RKO (cell line): ENCODE measurements at regions not wholly inside any gene's neighbourhood (a gene's known extent, or its start where the extent isn't known, plus 50 kb on each side); places are given as distances from the start of the nearest gene placed in this dataset.

ENCODE experiments used
- DNase-seq: peaks from one replicate; pipeline ENCODE4 v3.0.0-alpha.2; 2016; ENCODE audit warnings: low spot score

DNA sequence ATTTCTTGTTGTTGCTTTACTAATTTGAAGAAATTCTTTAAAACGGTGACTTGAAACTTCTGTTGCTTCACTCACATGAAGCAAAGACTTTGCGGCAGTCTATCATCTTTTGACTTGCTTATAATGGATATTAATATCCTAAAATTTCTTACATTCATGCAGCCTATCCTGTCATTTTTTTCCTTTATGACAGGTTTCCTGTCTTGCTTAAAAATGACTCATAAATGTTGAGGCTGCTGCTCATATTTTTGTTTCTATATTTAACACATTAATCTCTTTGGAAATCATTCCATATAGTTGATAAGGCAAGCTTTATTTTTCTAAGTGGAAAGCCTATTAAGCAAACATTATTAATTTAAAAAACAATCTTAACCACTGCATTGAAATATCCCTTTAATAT lies 176.6 kb upstream of the GALNTL6 start:
- peak; percentile 14 for DNase-seq

DNA sequence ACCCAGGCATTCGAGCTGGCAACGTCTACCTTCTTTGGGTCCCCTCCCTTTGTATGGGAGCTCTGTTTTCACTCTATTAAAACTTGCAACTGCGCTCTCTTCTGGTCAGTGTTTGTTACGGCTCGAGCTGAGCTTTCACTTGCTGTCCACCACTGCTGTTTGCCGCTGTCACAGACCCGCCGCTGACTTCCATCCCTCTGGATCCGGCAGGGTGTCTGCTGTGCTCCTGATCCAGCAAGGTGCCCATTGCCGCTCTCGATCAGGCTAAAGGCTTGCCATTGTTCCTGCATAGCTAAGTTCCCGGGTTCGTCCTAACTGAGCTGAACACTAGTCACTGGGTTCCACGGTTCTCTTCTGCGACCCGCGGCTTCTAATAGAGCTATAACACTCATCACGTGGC lies 183.5 kb upstream of the GALNTL6 start:
- DNase-seq, result no peak

DNA sequence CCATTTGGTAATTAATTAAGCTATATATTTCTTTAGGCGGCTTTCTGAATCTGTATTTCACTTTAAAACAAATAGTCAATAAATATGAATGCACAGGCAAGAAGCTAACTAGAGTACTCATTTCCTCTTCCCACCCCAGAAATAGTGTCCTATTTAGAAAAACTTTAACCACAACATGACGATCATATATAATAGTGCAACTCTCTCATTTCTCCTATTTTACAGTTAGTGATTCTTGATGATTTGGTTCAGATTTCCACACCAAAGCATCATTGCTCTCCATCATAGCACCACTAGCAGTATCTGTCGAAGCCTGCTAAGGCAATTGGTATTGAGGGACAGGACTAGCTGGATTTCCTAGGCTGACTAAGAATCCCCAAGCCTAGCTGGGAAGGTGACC lies 184.0 kb upstream of the GALNTL6 start:
- DNase-seq, result no peak

DNA sequence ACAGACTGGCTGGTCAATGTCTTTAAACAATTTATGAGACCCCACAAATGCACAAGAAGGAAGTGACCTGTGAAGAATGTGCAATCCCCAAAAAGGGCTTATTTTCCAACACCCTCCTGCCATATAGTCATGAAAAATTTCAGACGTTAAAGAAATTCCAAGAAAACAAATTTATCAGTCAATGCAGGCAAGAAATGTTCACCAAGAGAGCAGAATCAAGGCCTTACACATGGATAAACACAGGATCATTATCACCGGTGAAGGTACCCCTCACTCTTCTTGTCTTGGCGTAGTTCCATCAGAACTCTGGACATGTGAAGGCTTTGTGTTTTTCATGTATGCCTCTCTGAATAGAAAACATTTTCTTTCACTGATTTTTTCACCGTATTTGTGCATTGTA lies 186.7 kb upstream of the GALNTL6 start:
- no peak for DNase-seq

DNA sequence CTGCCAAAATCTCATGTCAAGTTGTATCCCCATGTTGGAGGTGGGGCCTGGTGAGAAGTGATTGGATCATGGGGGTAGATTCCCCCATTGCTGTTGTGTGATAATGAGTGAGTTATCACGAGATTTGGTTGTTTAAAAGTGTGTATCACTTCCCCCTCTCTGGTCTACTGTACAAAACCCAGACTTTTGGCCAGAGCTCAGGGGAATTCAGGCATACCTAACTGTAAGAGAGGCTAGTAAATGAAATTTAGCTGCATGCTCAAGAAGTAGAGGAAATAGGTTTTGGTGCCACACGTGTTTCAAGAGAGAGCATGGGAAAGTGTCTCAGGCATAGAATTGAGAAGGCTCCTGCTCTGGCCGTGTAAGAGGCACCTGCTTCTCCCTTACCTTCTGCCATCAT lies 190.5 kb upstream of the GALNTL6 start:
- no peak for DNase-seq

DNA sequence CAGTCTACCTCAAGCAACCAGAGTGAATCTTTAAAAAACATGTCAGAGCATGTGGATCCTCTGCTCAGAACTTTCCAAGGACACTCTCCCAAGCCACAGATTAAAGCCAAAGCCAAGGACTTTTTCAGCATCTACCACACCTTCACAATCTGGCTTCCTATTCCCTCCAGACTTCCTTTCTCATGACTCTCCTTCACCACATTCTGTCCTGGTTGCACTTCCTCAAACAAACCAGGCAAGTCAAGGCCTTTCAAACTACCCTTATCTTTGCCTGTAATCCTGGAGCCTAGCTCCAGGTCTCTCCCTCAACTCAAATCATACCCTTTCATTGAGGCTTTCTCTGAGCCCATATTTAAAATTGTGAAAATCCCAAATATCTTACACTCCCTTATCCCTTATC lies 191.6 kb upstream of the GALNTL6 start:
- DNase-seq, result no peak

DNA sequence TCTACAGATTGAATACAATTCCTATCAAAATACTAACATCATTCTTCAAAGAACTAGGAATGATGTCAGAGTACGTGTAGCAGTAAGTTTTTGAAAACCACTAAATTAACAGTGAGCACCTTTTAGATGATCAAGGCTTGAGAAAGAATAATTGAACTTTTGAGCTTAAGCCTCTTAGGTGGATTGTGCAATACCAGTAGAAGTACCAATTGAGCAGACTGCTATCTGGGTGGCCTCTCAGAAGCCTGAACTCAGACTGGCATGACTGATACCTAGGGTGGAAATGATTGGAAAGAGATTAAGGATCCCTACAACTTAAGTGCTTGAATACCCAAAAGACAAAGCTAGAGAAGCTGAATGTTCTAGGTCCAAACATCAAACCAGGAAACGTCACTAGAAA lies 200.3 kb upstream of the GALNTL6 start:
- DNase-seq, result no peak

DNA sequence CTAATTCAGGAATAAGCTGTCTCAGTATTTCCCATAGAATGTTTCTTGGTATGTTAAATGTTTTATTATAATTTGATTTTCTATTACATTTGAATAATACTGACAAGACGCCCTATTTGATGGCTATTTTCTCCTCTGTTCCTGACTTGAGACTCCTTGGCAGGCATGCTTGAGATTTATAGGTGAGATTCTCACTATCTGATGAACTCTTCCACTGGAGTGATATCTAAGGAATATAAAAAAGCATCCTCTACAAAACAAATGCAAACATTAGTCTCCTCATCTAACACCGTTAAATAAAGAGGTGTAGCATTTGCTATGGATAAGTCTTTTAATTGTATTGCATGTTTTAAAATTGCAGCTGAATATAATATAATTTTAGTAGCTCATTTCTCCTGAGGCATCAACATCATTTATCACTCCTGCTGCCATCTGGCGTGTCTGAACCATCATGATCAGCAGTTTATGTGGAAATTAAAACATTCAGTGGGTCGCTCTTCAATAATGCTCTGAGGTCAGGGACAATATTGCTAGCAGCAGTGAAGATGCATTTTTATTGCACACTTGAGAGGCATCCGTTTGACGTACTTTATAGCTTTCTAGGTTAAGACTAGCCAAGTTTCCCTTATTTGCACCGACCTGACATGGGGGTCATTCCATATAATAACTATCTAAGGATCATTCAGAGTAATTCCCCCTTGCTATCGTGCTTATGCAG lies 210.4 kb upstream of the GALNTL6 start:
- no peak for DNase-seq

- DNase-seq, result no peak
These were observed 212.1 kb upstream of the GALNTL6 start for GRCh38 chr4:171601091-171601490.

DNA sequence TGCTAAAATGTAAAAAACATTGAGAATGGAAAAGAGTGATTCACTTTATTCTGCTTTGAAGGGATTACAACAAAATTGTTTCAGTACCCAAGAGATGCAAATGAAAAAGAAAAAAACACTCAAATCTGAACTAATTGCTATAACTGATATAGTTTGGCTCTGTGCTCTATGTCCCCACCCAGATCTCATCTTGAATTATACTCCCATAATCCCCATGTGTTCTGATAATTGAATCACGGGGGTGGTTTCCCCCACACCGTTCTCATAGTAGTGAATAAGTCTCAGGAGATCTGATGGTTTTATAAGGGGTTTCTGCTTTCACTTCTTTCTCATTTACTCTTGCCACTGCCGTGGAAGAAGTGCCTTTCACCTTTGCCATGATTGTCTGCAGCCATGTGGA lies 213.6 kb upstream of the GALNTL6 start:
- DNase-seq, result no peak

DNA sequence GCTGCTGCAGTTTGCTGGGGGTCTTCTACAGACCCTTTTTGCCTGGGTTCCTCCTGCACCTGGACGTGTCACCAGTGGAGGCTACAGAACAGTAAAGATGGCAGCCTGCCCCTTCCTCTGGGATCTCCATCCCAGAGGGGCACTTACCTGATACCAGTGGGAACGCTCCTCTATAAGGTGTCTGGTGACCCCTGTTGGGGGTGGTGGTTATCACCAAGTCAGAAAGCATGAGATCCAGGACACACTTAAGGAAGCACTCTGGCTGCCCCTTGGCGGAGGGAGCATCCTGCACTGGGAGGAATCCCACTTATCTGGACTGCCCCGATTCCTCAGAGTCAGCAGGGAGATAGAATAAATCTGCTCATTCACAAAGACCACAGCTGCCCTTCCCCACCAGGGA lies 218.9 kb upstream of the GALNTL6 start:
- DNase-seq, result no peak

DNA sequence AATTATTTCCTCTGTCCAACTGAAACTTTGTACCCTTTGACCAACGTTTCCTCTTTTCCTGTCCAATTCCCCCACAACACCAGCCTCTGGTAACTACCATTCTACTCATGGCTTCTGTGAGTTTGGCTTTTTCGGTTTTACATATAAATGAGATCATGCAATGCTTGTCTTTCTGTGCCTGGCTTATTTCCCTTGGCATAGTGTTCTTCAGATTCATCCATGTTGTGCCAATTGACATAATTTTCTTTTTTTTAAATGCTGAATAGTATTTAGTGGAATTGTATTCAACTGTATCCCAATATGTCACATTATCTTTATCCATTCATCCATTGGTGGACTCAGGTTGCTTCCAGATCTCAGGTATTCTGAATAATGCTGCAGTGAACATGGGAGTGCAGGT lies 222.5 kb upstream of the GALNTL6 start:
- no peak for DNase-seq

GRCh38 chr4:171588764-171589163 lies 224.4 kb upstream of the GALNTL6 start:
- no peak for DNase-seq

DNA sequence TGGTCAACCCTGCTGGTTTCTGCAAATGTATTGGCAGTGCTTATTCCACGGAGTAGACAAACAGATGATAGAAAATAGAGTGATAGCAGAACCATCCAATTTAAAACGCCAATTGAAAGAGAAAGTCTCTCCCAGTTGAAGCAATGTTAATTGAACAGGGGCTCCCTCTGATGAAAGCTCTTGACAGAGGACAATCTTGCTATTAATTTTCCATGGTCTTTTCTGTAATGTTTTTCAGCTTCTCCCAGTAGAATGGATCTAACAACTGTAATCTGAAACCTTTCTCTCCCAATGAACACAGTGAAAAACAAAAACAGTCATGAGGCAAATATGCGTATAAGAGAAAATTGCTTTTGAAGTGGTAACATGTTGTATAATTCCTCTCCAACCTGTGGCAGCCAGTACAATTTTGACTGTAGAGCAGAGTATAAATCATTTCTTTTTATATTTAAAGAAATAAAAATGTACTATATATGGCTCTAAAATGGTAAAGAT lies 225.1 kb upstream of the GALNTL6 start:
- no peak for DNase-seq

DNA sequence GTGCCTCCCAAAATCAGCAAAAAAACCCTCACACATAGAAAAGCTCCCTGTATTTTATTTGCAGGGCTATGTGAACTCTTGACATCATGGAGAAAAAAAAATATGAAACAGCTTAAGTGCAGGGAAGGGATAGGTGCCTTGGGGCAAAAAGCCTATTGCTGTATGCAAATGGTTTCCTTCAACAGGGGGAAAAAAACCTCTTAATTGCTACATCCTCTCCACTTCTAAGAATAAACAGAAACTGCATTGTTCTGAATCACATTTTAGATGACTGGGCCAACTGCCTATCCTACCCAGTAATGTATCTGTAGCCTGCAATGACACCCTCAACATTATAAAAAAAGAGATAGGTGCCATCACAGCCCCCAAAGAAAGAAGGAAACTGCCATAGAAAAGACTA lies 229.4 kb upstream of the GALNTL6 start:
- no peak for DNase-seq

- no peak for DNase-seq
These were observed 230.1 kb upstream of the GALNTL6 start for GRCh38 chr4:171582961-171583581.

DNA sequence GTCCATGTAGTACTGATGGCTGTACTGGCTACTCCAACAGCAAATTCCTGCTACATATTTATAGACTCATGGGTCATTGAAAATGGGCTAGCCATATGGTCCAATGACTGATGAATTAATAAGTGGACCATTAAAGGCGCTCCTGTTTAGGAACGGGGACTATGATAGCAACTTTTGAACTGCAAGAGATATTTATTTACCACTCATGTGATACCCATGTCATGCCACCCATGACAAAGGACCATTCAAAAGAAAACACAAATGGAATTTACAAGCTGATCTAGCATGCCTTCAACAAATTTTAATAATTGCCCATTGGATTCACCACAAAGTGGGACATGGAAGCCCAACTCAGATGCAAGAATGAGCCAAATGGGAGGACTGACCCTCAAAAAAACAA lies 240.0 kb upstream of the GALNTL6 start:
- DNase-seq, result no peak

GRCh38 chr4:171565130-171565788 lies 247.9 kb upstream of the GALNTL6 start:
- DNase-seq, result no peak

DNA sequence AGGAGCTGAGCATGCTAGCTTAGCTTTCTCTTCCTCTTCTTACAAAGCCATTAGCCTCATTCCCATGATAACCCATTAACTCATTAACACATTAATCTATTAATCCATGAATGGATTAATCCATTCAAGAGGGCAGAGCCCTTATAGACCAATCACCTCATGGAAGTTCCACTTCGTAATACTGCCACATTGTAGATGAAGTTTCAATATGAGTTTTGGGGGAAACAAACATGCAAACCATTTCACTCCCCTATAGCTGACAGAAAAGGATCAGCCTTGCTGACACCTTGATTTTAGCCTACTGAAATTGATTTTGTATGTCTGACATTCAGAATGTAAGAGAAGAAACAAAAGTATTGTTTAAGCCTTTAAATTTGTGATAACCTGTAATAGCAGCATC lies 251.8 kb upstream of the GALNTL6 start:
- DNase-seq, result no peak

- no peak for DNase-seq
These were observed 259.2 kb upstream of the GALNTL6 start for GRCh38 chr4:171553961-171554360.

DNA sequence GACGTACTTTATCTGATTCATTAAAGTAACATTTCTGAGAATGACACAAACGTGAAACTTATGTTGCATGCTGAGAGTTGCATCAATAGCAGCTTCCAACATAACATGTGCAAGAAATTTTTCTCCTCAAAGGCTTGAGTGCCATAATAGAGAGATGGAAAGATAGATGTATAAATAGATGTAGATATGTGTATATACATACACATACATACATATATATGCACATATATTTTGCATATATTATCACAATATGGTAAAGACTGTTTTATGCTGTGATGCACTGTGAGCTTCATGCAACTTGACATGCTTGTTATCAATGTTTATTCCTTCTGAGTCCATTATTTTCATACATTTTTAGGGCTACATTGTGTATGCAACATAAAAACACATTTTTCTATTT lies 270.6 kb upstream of the GALNTL6 start:
- DNase-seq, result no peak

- DNase-seq, result no peak
These were observed 274.6 kb upstream of the GALNTL6 start for GRCh38 chr4:171538601-171539100.

- DNase-seq, result no peak
These were observed 278.8 kb upstream of the GALNTL6 start for GRCh38 chr4:171534391-171534790.
